Right lobe of liver (tissue), 6 donors: ENCODE measurements at regions not wholly inside any gene's neighbourhood (a gene's known extent, or its start where the extent isn't known, plus 50 kb on each side); places are given as distances from the start of the nearest gene placed in this dataset.

Source experiments
- ATAC-seq, 4 donors: fragments of 200-7000 bp; cut with Tn5 transposase; one replicate each; pipeline ENCODE4 v1.9.1; 2020; ENCODE audit warnings: mild to moderate bottlenecking in 4 of 4, moderate library complexity in 4 of 4
- DNase-seq, 3 donors: peaks; one replicate each; pipeline ENCODE4 v3.0.0-alpha.2; 2020
- H3K27ac ChIP-seq, 3 donors: fragments of 200-600 bp; one replicate each; pipeline ENCODE4 v1.8.0; 2022
- H3K27me3 ChIP-seq, 2 donors: fragments of 200-600 bp; one replicate each; pipeline ENCODE4 v1.8.0; 2022
- H3K36me3 ChIP-seq, 4 donors: fragments of 200-600 bp; sonication (generic) in 1 of 4; one replicate each; pipeline versions ENCODE4 v1.5.1 to v1.8.0; 2017 to 2022; ENCODE audit warnings: control low read depth in 1 of 4
- H3K4me1 ChIP-seq, 4 donors: fragments of 200-600 bp; sonication (generic) in 1 of 4; one replicate each; pipeline versions ENCODE4 v1.5.1 to v1.8.0; 2017 to 2022; ENCODE audit warnings: control low read depth in 1 of 4
- H3K4me3 ChIP-seq, 3 donors: fragments of 200-600 bp; one replicate each; pipeline ENCODE4 v1.8.0; 2022
- H3K9me3 ChIP-seq, 4 donors: fragments of 200-600 bp; sonication (generic) in 1 of 4; one replicate each; pipeline versions ENCODE4 v1.5.1 to v1.8.0; 2017 to 2022; ENCODE audit warnings: control low read depth in 1 of 4
- POLR2A ChIP-seq: fragments of 450-650 bp; IDR thresholded peaks from one replicate; pipeline ENCODE4 v1.6.1; 2017; ENCODE audit warnings: antibody characterized with exemption, mild to moderate bottlenecking
- WGBS: methylation state at CpG from one replicate; pipeline ENCODE4 v1.1.6; 2018; ENCODE audit warnings: low coverage, low lambda C conversion rate; ENCODE audit not compliant: insufficient coverage; ENCODE audit errors: missing lambda C conversion rate; 5-methylcytosine and 5-hydroxymethylcytosine counted together
- intact Hi-C, 2 donors: fragments of 100-400 bp; cut with DNase I; formaldehyde crosslinking; loops; one replicate each; pipeline versions ENCODE4 v1.11.2 to v1.14.1; 2022
- TF ChIP-seq, protein P1 (sequence below), 4 donors: fragments of 200-600 bp in 3 of 4; fragments of 450-650 bp in 1 of 4; IDR thresholded peaks; one replicate each; pipeline versions ENCODE4 v1.5.1 to v1.8.0; 2016 to 2022; ENCODE audit warnings: antibody characterized with exemption in 4 of 4, mild to moderate bottlenecking in 2 of 4
- donor health status: DM: no; HTN: yes; CAD: no.
- donor health status: DM: no; HTN: no; CAD: no.
- donor health status: DM: no; HTN: no; CAD: no.
- donor health status: DM: no; HTN: yes; CAD: no.
- donor health status: DM: no; HTN: yes; CAD: no.

DNA sequence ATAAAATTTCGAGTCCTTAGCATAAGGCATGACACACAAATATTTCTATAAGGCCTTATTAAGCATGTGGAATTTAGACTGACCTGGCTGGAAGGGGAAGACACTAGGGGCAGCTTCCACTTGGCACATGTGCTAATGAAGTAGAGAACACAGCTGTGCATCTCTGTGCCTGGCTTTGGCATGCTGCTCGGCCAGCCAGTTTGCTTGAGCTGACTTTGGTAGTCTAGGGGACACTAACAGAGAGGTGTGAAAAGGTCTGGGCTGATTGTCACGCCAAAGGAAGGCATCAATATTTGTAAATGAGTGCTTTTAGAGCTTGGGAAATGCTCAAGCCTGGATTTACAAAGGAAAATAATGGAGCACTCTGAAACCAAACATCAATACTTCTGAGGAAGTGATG lies 723.7 kb downstream of the PRELID2 start:
- DNase-seq (no peak), ATAC-seq (no peak)
- TF ChIP-seq, protein P1, sequence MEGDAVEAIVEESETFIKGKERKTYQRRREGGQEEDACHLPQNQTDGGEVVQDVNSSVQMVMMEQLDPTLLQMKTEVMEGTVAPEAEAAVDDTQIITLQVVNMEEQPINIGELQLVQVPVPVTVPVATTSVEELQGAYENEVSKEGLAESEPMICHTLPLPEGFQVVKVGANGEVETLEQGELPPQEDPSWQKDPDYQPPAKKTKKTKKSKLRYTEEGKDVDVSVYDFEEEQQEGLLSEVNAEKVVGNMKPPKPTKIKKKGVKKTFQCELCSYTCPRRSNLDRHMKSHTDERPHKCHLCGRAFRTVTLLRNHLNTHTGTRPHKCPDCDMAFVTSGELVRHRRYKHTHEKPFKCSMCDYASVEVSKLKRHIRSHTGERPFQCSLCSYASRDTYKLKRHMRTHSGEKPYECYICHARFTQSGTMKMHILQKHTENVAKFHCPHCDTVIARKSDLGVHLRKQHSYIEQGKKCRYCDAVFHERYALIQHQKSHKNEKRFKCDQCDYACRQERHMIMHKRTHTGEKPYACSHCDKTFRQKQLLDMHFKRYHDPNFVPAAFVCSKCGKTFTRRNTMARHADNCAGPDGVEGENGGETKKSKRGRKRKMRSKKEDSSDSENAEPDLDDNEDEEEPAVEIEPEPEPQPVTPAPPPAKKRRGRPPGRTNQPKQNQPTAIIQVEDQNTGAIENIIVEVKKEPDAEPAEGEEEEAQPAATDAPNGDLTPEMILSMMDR (IDR thresholded peaks at IDR 0.05): no peak
- no peak for TF ChIP-seq POLR2A
- H3K27me3 ChIP-seq: no peaks in the 10 kb centered on the region
- H3K4me3 ChIP-seq: no peak overlapping the region
- no peak overlapping the region for H3K27ac ChIP-seq
- intact Hi-C loops: no loop called here
- H3K4me1 ChIP-seq: no peaks in the 10 kb centered on the region
- no peaks in the 10 kb centered on the region for H3K9me3 ChIP-seq
- H3K36me3 ChIP-seq: no peaks in the 10 kb centered on the region
- 29% methylated on average over 3 of the region's 3 CpGs for WGBS

DNA sequence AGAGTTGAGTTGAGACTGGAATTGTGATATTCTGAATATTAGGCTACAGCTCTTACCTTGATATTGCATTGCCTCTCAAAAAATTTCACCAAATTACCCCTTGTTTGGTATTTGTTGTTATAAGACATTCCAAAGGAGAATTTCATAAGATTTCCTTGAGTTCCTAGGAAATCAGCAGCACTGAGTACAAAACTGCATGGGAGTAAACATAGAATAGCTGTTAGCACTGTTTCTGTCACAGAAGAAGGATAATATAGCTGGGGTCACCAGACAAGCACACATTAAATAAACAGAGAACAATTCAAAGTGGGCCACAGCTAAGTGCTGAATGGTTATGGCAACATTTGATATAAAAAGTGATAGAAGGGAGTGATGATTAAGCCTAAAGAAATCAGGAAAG lies 724.3 kb downstream of the PRELID2 start:
- DNase-seq (no peak), ATAC-seq (no peak)
- Histone ChIP-seq H3K9me3 (no peaks in the 10 kb centered on the region), H3K27ac (no peak overlapping the region), H3K4me3 (no peak overlapping the region), H3K36me3 (no peaks in the 10 kb centered on the region), H3K27me3 (no peaks in the 10 kb centered on the region), H3K4me1 (no peaks in the 10 kb centered on the region)
- intact Hi-C loops: no loop called here
- no peak for TF ChIP-seq POLR2A
- TF ChIP-seq, protein P1 (IDR thresholded peaks at IDR 0.05): no peak

DNA sequence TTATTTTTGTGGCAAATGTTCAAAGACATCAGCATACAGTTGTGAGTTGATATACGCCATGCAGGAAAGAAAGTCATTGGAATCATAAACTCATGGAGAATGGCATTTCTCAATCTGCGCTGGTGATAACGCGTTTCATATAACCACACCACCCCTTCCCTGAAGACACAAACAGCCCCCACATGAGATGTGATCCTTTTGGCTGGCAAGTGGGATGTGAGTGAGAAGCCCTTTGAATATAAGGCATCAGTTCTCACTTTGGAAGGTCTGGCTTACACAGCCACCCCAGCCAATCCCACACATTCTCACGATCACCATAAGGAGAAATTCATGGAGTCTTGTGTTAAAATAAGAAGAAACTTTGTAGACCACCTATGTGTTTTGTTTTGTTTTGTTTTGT lies 725.0 kb downstream of the PRELID2 start:
- DNase-seq: no peak
- H3K27me3 ChIP-seq: no peaks in the 10 kb centered on the region
- H3K9me3 ChIP-seq: no peaks in the 10 kb centered on the region
- no peak overlapping the region for H3K27ac ChIP-seq
- no peak overlapping the region for H3K4me3 ChIP-seq
- no peaks in the 10 kb centered on the region for H3K36me3 ChIP-seq
- ATAC-seq: no peak
- WGBS: 71% methylated on average over 5 of the region's 5 CpGs
- no peak for TF ChIP-seq POLR2A
- TF ChIP-seq, protein P1 (IDR thresholded peaks at IDR 0.05): no peak
- intact Hi-C loops: no loop called here
- no peaks in the 10 kb centered on the region for H3K4me1 ChIP-seq

DNA sequence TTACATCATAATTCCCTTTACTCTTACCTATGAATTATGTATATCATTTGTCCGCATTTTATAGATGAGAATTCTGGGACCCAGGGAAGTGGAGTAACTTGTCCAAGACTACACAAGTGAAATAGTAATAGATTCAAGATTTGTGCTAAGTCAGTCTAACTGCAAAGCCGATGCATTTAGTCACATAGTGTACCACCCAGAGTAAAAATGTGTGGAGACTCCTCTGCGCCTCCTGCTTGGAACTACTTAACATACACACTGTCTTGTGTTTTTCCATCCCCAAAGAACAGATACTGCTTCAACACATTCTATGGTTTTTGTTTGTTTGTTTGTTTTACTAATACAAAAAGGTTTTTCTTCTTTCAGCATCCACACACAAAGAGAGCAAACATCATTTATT lies 729.8 kb downstream of the PRELID2 start:
- intact Hi-C loops: no loop called here
- H3K27ac ChIP-seq: no peak overlapping the region
- H3K27me3 ChIP-seq: no peaks in the 10 kb centered on the region
- no peaks in the 10 kb centered on the region for H3K36me3 ChIP-seq
- TF ChIP-seq, protein P1 (IDR thresholded peaks at IDR 0.05): no peak
- TF ChIP-seq POLR2A: no peak
- no peak overlapping the region for H3K4me3 ChIP-seq
- no peaks in the 10 kb centered on the region for H3K9me3 ChIP-seq
- H3K4me1 ChIP-seq: no peaks in the 10 kb centered on the region
- DNase-seq (no peak), ATAC-seq (no peak)
- 77% methylated on average over 3 of the region's 3 CpGs for WGBS

DNA sequence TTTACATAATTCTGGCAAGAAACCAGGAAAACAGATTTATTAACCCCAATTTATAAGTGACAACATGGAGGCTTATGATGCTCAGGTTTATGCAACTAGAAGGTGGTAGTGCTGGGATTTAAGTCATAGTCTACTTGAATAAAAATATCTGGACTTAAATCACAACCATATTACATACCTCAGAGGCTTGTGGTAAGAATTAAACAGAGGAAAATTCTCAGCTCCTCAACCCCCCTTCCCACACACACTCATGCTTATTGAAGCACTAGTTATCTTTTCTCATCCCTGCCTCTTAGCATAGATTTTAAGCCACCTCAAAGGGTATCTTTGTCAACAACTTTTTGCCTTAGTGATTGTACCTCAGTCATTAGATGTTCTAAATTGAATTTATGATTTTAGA lies 731.0 kb downstream of the PRELID2 start:
- no peaks in the 10 kb centered on the region for H3K27me3 ChIP-seq
- no peak for DNase-seq
- H3K4me1 ChIP-seq: no peaks in the 10 kb centered on the region
- no peak overlapping the region for H3K27ac ChIP-seq
- intact Hi-C loops: no loop called here
- H3K9me3 ChIP-seq: no peaks in the 10 kb centered on the region
- TF ChIP-seq POLR2A: no peak
- TF ChIP-seq, protein P1 (IDR thresholded peaks at IDR 0.05): no peak
- H3K36me3 ChIP-seq: no peaks in the 10 kb centered on the region
- ATAC-seq: no peak
- H3K4me3 ChIP-seq: no peak overlapping the region
